HG03378 (cell line): ENCODE measurements at regions not wholly inside any gene's neighbourhood (a gene's known extent, or its start where the extent isn't known, plus 50 kb on each side); places are given as distances from the start of the nearest gene placed in this dataset.
A peak's percentile ranks its signal among the peaks of the same experiment; 100 is the strongest.
"Not testable (repeated sequence)": the region's sequence is repeated elsewhere in the genome, so short reads cannot be mapped to it uniquely, and the experiment has no call there.

Source experiments
- ATAC-seq: cut with Tn5 transposase; IDR thresholded peaks from one replicate; pipeline ENCODE4 v1.9.1; 2021; ENCODE audit warnings: mild to moderate bottlenecking, moderate library complexity; ENCODE audit not compliant: unreplicated experiment

GRCh38 chr6:114995526-114995925 lies 652.7 kb upstream of the HS3ST5 start:
- no peak for ATAC-seq

DNA sequence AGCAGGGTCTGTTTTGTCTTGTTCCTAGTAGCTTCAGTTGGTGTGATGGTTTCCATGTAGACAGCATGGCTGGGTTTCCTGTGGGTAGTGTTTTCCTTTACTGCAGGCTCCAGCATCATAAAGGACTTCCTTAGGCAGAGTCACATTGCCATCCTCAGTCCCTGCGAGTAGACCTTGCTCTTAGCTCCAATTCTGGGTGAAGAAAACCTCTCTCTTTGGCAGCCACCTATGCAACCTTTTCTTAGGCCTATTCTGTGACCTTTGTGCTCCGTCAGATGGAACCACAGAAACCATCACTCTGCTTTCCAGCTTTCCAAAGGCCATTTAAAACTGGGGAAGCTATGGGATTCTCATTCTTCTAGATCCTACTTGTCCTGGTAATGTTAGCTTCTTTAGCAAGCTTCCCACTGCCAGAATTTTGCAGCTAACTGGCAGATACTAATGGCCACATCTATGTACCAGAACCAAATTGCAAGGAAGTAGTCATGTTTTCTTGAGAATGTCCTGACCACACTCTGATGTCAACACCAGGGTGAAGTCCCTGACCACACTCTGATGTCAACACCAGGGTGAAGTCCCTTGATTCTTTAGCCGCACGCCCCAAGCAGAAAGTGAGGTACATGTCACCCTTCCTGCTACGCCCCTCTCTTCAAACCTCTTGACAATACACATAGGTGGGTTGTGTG lies 646.6 kb upstream of the HS3ST5 start:
- peak; percentile 97 for ATAC-seq

DNA sequence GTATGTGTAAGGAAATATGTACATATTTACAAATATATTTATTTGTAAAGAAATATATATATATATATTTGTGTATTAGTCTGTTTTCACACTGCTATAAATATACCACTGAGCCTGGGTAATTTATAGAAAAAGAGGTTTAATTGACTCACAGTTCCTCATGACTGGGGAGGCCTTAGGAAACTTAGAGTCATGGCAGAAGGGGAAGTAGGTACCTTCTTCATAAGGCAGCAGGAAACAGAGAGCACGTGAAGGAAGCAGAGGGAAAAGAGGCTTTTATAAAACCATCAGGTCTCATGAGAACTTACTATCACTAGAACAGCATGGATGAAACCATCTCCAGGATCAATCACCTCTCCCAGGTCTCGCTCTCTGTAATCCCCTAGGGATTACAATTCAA lies 644.5 kb upstream of the HS3ST5 start:
- no peak for ATAC-seq

GRCh38 chr6:114955363-114955762 lies 612.5 kb upstream of the HS3ST5 start:
- ATAC-seq: no peak

DNA sequence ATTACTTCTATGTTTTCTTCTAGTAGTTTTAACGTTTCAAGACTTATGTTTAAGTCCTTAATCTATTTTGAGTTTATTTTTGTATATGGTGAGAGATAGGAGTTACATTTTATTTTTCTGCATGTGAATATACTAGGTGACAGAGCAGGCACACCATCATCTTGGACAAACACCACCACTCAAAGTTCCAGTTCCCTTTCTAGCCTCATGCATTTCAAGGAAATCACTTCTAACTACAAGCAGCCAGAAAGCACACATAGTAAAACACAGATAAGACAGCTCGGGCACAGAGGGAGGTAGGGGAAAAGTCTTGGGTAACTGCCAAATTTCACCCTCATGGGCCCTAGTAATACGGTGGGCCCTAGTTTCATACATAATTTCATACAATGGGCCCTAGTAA lies 609.4 kb upstream of the HS3ST5 start:
- ATAC-seq: no peak

- no peak for ATAC-seq
Measured at GRCh38 chr6:114945392-114945791, 602.6 kb upstream of the HS3ST5 start.

DNA sequence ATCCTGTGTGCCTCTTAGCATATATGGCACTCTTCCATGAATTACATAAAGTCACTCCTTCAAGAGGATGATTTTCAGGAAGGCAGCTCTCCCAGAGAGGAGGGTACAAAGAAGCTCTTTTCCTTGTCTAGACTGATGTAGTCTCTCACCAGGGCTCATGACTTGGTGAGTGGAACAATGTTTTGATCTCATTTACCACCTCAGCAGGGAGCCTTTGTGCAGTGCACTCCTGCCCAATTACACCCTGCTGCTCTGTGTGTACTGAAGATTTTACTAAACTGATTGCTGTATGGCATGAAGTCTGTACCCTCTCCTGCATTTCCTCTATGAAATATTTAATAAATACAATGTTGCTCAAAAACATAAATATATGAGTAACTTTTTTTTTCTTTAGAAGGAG lies 598.3 kb upstream of the HS3ST5 start:
- ATAC-seq: no peak

DNA sequence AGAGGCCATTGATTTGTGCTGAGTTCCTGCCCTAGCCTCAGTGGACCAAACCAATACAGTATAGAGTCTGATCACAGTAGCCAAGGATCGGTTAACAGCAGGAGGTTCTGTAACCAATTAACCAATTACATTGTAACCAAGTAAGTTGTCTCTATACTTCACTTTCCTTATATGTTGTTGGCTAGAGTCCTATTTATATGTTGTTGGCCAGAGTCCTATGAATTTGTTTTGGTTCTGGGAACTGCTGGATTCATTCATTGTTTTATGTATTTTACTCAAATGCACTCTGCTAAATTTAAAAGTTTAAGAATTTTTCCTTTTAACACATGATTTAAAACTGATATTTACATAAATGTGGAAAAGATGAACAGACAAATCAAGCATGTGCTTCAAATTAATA lies 597.4 kb upstream of the HS3ST5 start:
- ATAC-seq: no peak

DNA sequence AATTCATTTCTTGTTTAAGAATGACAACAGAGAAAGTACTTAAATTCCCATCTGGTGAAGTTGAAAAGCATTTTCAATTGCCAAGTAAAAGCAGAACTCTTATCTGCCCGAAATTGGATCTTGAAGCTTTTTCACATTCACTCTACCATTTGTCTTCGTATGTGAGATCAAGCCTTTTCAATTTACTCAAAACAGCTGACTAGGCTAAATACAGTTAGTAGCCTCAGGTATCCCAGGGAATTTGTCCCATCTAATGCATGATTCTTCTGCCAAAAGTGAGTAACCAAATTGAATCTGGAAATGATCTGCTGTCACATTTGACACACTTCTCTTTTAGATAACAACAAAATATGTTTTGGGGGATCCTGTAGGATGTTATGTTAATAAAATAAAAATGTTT lies 596.8 kb upstream of the HS3ST5 start:
- no peak for ATAC-seq

DNA sequence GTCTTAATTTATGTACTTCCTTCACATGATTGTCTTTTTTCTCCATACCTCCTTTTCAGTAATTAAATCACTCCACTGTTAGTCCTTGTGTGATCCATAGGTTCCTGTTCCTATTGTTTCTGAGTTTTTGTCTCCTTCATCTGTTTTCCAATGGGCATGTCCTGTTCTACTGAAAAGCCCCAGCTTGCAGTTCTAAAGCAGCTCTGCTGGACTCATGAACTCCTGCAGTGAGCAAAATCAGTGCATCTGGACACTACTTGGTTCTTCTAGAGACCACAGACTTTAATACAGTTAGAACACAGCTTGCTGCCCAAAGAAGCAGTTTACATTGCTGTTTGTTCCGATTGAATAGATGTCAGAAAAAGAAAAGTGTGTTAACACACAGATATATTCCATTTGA lies 593.3 kb upstream of the HS3ST5 start:
- ATAC-seq: no peak

- no peak for ATAC-seq
Measured at GRCh38 chr6:114934079-114934478, 591.3 kb upstream of the HS3ST5 start.

DNA sequence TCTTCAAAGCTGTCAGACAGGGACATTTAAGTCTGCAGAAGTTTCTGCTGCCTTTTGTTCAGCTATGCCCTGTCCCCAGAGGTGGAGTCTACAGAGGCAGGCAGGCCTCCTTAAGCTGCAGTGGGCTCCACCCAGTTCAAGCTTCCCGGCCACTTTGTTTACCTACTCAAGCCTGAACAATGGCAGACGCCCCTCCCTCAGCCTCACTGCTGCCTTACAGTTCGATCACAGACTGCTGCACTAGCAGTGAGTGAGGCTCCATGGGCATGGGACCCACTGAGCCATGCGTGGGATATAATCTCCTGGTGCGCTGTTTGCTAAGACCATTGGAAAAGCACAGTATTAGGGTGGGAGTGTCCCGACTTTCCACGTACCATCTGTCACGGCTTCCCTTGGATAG lies 585.9 kb upstream of the HS3ST5 start:
- ATAC-seq: not testable (repeated sequence)

GRCh38 chr6:114906096-114906495 lies 563.3 kb upstream of the HS3ST5 start:
- ATAC-seq: no peak

DNA sequence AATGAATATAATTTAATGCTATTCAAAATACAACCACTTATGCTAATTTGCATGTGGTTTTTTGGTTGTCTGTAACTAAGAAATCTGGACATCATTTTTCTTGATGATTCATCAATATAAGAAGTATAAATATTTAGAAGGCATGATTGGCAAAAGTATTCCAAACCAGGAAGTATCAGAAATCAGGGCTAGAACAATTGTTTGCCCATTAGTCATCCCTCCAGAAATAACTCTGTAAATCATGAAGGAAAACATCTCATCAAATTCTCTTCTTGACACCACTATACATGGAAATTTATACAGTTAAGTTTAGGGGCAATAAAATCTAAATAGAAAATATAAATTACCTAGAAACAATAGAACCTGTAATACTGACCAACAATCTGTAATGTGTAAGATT lies 554.7 kb upstream of the HS3ST5 start:
- no peak for ATAC-seq

DNA sequence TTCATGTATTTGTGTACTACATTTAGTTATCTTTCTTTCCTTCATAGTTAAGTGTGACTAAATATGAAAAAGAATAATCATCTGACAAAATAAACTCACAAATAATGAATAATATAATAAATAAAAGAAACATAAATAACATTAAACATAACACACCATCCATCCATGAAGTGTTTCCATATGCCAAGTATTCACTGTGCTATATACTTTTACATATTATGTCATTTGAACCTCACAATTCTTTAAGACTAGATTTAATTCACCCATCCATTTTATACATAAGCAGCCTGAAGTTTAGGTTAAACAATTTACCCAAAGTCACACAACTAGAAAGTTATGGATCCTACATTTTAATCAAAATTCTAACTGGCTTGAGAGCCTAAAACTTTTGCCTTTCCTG lies 549.4 kb upstream of the HS3ST5 start:
- ATAC-seq: no peak

DNA sequence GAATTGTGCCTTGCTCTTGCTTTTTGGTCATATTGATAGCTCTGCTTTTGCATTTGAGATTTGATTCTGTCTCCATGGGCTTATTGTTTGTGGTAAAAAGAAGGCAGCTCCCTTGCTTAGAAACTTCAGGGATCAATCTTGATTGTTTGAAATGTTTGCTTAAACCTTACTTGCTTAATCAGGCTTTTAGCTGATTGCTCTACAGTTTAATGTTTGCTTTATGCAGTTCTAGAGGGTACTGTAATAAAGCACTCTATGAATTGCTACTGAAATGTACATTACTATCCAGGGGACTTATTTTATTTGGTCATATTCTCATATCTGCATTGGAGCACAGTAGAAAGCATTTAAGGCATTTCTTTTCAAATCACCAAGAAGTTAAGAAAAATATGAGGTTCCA lies 545.4 kb upstream of the HS3ST5 start:
- ATAC-seq: no peak

DNA sequence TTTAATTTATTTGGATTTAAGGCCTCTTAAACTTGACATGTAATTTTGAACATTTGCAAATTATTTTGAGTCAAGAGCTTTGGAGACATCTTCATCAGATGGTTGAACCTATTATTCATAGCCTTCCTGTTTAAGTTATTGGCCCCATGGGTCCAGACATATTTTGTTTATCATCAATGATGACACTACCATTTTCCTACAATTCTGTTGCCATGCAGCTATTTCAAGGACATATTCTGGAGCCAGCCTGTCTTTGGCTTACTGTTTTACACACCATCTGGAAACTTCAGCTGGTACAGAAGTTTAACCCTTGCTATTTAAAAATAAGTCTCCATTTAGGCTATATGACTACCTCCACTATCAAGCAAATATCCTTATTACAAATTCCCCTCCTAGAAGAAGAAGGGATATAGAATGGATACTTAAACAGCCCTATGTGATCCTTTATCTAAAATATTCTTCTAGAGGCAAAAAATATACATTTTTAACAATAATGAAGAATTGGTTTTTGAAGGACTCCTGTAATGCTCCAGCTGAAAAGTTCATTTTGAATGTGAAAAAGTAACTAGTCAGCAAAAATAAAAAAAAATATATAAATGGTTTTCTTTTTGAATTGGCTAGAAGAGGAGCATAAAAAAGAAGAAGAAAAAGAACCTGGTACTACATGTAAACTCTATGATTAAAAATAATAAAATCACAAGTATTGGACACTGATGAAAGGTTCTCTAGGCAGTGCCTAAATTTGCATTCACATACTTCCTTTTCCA lies 544.0 kb upstream of the HS3ST5 start:
- ATAC-seq: no peak

DNA sequence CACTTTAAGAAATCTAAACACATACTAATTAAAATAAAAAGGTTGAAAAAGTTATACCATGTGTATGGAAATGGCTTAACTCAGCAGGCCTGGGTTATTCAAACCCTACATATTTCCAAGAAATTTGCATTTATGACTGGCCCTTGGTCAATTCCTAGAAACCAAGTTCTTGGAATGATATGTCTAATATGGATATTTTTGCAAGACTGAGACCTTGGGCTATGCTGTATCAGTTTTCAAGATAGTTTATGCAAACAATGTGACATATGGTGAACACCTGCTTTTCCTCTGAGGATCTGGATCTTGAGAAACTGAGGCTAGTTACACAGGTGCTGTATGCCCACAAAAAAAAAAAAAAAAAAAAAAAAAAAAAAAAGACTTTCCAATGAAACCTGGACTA lies 536.9 kb upstream of the HS3ST5 start:
- ATAC-seq: no peak

GRCh38 chr6:114878091-114878490 lies 535.3 kb upstream of the HS3ST5 start:
- ATAC-seq: no peak

DNA sequence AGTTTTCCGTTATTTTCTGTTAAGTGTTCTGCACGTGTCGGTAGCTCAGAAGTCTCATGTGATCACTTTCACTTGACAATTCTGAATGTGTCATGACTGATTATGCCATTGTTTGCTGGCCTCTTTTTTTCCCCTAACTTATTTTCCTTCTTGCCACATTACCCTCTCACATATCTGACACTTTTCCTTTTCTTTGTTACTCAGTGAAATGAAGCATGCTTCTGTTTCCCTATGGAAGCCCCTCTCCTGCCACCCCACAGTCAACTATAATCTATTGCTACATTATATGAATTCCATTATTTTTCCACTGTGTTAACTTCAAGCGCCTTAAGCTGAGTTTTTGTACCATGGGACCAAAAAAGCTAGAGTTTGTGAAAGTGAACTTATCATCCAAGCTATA lies 531.6 kb upstream of the HS3ST5 start:
- ATAC-seq: no peak

DNA sequence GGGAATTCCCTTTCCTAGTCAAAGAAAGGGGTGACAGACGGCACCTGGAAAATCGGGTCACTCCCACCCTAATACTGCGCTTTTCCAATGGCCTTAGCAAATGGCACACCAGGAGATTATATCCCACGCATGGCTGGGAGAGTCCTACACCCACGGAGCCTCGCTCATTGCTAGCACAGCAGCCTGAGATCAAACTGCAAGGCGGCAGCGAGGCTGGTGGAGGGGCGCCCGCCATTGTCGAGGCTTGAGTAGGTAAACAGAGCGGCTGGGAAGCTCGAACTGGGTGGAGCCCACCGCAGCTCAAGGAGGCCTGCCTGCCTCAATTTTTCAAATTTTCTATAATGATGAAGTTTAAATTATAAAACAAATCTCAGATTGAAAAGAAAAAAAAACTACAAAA lies 522.7 kb upstream of the HS3ST5 start:
- ATAC-seq: not testable (repeated sequence)

DNA sequence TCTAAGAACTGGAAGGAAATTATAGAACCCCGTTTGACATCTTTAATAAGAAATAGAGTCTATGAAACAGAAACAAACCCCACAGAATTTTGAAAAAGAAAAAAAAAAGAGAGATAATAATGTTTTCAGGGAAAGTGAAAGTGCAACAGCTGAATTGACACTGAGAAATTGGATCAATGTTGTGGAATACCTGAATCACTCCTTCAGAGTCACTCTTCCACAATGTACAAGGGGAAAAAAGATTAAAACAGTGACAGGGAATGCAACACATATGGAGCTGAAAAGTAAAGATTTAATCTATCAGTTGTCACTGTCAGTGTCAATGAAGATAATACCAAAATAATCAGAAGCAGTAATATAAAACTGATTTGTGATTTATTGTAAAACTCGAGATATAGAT lies 520.8 kb upstream of the HS3ST5 start:
- ATAC-seq: no peak

DNA sequence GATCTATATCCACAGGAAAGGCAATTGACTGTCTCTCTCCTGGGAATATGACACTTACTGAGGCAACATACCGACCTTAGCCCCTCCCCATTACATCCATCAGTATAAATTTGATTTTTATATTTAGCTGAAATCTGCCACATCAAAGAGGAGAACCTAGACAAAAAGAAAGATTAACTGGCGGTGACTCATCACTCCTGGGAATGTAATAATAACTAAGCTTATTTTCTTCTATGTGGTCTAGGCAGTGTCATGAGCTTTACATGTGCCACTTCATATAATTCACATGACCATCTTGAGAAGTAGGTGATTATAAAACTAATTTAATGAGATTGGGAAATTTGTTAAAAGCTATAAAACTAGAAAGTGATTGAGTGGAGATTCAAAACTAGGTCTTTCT lies 520.0 kb upstream of the HS3ST5 start:
- no peak for ATAC-seq
